PC-3 (cell line): ENCODE measurements at regions not wholly inside any gene's neighbourhood (a gene's known extent, or its start where the extent isn't known, plus 50 kb on each side); places are given as distances from the start of the nearest gene placed in this dataset.

Experiments used
- EZH2 ChIP-seq: fragments of 300-600 bp; sonication (generic); IDR thresholded peaks from one replicate; pipeline ENCODE4 v1.6.1; 2017; ENCODE audit warnings: antibody characterized with exemption, mild to moderate bottlenecking, low read length; ENCODE audit not compliant: unreplicated experiment
- TF ChIP-seq, protein P1 (sequence below): fragments of 300-600 bp; sonication (generic); conservative IDR thresholded peaks from 2 replicates; pipeline ENCODE4 v1.5.1; 2017; ENCODE audit warnings: antibody characterized with exemption, low read depth, mild to moderate bottlenecking, low read length

DNA sequence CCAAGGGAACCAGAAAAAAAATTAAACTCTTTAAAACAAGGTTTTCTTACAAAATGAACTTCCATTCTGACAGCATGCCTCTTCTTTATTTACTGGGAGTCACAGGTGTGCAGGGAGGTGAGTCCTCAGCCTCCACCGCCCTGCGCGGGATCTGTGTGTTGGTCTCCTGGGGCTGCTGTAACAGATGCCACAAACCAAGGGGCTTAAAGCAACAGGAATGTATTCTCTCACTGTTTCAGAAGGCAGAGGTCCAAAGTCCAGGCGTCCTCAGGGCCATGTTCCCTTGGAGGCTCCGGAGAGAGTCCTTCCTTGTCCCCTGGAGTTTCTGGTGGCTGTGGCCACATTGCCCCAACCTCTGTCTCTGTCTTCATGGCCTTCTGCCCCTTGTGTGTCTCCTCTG lies 123.6 kb upstream of the C1orf174 start:
- no peak for TF ChIP-seq EZH2
- TF ChIP-seq, protein P1, sequence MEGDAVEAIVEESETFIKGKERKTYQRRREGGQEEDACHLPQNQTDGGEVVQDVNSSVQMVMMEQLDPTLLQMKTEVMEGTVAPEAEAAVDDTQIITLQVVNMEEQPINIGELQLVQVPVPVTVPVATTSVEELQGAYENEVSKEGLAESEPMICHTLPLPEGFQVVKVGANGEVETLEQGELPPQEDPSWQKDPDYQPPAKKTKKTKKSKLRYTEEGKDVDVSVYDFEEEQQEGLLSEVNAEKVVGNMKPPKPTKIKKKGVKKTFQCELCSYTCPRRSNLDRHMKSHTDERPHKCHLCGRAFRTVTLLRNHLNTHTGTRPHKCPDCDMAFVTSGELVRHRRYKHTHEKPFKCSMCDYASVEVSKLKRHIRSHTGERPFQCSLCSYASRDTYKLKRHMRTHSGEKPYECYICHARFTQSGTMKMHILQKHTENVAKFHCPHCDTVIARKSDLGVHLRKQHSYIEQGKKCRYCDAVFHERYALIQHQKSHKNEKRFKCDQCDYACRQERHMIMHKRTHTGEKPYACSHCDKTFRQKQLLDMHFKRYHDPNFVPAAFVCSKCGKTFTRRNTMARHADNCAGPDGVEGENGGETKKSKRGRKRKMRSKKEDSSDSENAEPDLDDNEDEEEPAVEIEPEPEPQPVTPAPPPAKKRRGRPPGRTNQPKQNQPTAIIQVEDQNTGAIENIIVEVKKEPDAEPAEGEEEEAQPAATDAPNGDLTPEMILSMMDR: no peak
